Vagina (tissue), 2 donors: ENCODE measurements at regions not wholly inside any gene's neighbourhood (a gene's known extent, or its start where the extent isn't known, plus 50 kb on each side); places are given as distances from the start of the nearest gene placed in this dataset.

ENCODE experiments used
- POLR2A ChIP-seq, 2 donors: fragments of 450-650 bp; IDR thresholded peaks; one replicate each; pipeline ENCODE4 v1.6.1; 2017; ENCODE audit warnings: antibody characterized with exemption in 2 of 2, mild to moderate bottlenecking in 2 of 2, moderate library complexity in 2 of 2
- POLR2AphosphoS5 ChIP-seq, 2 donors: sonication (generic); formaldehyde crosslinking; IDR thresholded peaks; one replicate each; pipeline ENCODE4 v1.9.0; 2017; ENCODE audit warnings: antibody characterized with exemption in 2 of 2, mild to moderate bottlenecking in 2 of 2, low read depth in 1 of 2; ENCODE audit not compliant: insufficient read depth in 1 of 2
- TF ChIP-seq, protein P1 (sequence below), 3 experiments: fragments of 450-650 bp in 2 of 3; fragments of 200-600 bp in 1 of 3; sonication (generic) in 1 of 3; IDR thresholded peaks; one replicate each; pipeline ENCODE4 v1.5.1; 2017 to 2019; ENCODE audit warnings: antibody characterized with exemption in 3 of 3, mild to moderate bottlenecking in 2 of 3, moderate library complexity in 2 of 3

DNA sequence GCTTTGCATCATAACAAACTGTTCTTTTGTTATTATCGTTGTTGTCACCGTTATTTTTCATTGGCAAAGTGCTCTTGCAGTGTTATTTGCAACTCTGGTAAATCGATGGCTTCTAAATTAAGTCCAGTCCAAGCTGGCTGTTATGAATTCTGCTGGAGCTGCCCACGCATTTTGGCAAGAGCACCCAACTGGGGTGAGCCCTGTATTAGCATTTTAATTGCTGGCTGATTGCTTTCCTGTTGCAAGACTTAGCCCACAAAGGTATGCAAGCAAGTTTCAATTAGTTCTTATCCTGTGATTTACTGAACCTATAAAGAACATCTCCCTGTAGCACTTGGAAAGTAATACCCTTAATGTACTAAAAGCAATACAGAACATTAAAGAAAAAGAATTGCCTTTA is 226.8 kb downstream of the ACTR3B start:
- TF ChIP-seq, protein P1, sequence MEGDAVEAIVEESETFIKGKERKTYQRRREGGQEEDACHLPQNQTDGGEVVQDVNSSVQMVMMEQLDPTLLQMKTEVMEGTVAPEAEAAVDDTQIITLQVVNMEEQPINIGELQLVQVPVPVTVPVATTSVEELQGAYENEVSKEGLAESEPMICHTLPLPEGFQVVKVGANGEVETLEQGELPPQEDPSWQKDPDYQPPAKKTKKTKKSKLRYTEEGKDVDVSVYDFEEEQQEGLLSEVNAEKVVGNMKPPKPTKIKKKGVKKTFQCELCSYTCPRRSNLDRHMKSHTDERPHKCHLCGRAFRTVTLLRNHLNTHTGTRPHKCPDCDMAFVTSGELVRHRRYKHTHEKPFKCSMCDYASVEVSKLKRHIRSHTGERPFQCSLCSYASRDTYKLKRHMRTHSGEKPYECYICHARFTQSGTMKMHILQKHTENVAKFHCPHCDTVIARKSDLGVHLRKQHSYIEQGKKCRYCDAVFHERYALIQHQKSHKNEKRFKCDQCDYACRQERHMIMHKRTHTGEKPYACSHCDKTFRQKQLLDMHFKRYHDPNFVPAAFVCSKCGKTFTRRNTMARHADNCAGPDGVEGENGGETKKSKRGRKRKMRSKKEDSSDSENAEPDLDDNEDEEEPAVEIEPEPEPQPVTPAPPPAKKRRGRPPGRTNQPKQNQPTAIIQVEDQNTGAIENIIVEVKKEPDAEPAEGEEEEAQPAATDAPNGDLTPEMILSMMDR (IDR thresholded peaks at IDR 0.05): no peak
- no peak for TF ChIP-seq POLR2A (IDR thresholded peaks at IDR 0.05)
- TF ChIP-seq POLR2AphosphoS5 (IDR thresholded peaks at IDR 0.05; ENCODE audit: insufficient read depth in 1 of 2, low read depth in 1 of 2): no peak
